Fibroblast of villous mesenchyme (primary cell): ENCODE measurements at regions not wholly inside any gene's neighbourhood (a gene's known extent, or its start where the extent isn't known, plus 50 kb on each side); places are given as distances from the start of the nearest gene placed in this dataset.
A peak's percentile ranks its signal among the peaks of the same experiment; 100 is the strongest.

Experiments used
- DNase-seq: peaks from one replicate; pipeline ENCODE4 v3.0.0-alpha.2; 2010; ENCODE audit warnings: low read depth
- H3K4me3 ChIP-seq: 2 replicates; pipeline ENCODE4 v1.5.1; 2011; ENCODE audit warnings: low read depth, mild to moderate bottlenecking, low read length
- TF ChIP-seq, protein P1 (sequence below): IDR thresholded peaks from 2 replicates; pipeline ENCODE4 v1.5.1; 2012; ENCODE audit warnings: low read depth, mild to moderate bottlenecking, low read length; ENCODE audit not compliant: insufficient read depth

DNA sequence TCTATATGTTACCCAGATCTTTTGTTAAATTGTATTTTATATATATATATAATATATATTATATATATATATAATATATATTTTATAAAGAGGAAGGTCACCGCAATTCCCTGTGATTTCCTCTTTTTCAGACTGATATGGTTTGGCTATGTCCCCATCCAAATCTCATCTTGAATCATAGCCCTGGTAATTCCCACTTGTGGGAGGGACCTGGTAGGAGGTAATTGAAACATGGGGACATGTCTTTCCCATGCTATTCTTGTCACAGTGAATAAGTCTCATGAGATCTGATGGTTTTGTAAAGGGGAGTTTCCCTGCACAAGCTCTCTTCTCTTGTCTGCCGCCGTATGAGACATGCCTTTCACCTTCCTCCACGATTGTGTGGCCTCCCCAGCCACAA, 157.6 kb downstream of the RAB38 start:
- TF ChIP-seq, protein P1, sequence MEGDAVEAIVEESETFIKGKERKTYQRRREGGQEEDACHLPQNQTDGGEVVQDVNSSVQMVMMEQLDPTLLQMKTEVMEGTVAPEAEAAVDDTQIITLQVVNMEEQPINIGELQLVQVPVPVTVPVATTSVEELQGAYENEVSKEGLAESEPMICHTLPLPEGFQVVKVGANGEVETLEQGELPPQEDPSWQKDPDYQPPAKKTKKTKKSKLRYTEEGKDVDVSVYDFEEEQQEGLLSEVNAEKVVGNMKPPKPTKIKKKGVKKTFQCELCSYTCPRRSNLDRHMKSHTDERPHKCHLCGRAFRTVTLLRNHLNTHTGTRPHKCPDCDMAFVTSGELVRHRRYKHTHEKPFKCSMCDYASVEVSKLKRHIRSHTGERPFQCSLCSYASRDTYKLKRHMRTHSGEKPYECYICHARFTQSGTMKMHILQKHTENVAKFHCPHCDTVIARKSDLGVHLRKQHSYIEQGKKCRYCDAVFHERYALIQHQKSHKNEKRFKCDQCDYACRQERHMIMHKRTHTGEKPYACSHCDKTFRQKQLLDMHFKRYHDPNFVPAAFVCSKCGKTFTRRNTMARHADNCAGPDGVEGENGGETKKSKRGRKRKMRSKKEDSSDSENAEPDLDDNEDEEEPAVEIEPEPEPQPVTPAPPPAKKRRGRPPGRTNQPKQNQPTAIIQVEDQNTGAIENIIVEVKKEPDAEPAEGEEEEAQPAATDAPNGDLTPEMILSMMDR: no peak
- no peak overlapping the region for H3K4me3 ChIP-seq
- DNase-seq: no peak

DNA sequence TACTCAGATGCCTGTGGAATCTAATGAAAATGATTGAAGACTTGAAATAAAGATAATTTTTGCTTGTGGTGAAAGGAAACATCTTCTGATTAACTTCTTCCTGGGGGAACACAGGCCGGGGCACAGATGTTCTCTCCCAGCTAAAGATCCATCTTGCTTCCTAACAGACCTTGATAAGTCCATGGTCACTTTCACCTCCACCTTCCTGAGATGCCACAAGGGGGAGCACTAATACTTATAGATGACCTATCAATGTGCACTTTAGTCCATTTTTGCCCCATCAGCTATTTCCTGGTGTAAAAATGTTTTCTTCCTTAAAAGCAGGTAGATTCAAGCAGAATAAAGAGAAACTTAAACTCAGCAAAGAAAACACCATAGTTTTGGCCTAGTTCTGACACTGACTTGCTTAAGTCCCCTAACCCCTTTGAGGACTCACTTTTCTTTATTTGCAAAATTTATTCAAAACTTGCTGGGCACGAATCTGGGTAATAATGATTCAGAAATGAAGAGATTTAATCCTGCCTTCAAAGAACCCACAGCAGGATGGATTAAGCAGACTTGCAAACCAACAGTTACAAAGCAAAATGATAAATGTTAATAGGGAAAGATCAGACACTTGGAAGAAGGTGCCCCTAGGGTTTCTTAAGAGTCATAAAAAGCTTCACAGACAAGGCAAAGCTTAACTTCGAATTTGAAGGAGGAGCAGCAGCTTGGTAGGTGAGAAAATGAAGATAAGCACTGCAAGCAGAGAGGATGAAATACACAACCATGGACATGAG, 158.7 kb downstream of the RAB38 start:
- TF ChIP-seq, protein P1: peak; percentile 86
- no peak overlapping the region for H3K4me3 ChIP-seq
- DNase-seq: peak; percentile 86

DNA sequence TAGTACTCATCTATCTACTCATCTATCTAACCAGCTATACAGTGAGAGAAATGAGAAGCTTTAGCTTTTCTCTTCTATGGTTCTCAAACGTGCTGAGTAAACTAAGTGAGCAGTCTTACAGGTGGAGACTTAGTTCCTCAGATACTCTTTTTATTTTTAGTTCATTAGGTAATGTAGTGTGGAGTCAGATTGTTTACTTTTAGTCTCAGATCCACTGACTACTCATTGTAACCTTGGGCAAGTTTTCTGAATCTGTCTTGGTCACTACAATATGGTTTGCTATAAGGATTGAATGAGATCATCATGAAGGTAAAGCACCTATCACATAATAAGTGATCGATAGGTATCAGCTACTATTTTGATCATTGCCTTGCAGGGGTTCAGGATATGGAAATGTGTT, 160.1 kb downstream of the RAB38 start:
- TF ChIP-seq, protein P1: no peak
- H3K4me3 ChIP-seq: no peak overlapping the region
- DNase-seq: no peak

DNA sequence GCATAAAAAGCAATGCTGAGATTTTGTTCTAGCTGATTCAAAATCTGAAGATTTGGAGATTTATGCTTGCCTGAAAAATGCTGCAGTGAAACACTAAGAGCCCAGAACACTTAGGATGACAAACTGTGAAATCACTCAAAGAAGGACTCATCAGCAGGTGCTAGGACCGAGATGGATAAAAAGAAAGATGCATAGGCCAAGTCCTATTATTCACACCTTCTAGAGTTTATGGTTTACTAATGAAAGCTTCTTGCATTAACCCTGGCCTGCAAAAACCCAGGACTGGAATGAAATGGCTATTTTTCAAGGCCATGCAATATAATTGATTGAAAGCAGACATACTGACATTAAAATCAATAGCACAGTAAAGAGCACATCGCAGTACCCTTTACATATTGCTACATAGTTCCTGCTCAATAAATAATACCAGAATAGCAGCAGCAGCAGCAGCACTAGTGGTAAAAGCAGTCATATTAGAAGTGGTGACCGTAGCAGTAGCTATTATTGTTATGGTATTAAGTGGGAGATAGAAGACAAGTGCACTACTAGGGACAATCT, 161.7 kb downstream of the RAB38 start:
- DNase-seq: no peak
- TF ChIP-seq, protein P1: no peak

DNA sequence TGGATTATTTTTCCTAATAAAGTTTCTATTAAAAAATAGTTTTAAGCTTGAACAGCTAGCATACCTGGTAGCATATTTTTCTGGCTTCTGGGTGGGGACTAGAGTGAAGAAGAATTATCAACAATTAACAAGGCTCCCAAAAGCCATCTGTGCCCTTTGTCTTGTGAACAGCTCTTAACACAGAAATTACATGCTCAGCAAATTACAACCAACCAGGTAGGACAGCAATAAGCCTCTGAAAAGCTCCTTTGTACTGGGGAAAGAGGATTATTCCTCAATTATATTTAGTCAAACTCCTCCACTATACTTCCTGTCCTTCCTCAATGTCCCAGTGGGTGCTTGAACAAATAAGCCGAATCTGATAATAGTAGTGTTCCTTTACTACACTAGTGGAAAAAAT, 162.8 kb downstream of the RAB38 start:
- H3K4me3 ChIP-seq: no peak overlapping the region
- DNase-seq: no peak
- TF ChIP-seq, protein P1: no peak

More for the DNA sequence above, 161.7 kb downstream of the RAB38 start:
- H3K4me3 ChIP-seq: no peak overlapping the region

DNA sequence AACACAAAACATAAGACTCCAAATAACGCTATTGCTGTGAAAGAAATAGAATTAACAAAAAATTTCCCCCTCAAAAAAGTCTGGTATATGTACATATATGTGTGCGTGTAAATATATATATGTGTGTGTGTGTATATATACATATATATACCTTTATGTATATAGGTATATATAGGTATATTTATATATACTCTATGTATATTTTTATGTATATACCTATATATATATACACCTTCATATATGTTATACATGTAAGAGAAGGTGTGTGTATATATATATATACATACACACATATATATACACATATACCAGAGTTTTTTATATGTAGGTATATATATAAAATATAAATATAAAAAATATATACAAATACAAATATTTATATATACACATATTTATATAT, 199.2 kb downstream of the RAB38 start:
- no peak overlapping the region for H3K4me3 ChIP-seq
- no peak for DNase-seq
- TF ChIP-seq, protein P1: no peak
